ENCODE measurements at regions not wholly inside any gene's neighbourhood (a gene's known extent, or its start where the extent isn't known, plus 50 kb on each side); places are given as distances from the start of the nearest gene placed in this dataset.
"Not testable (repeated sequence)": the region's sequence is repeated elsewhere in the genome, so short reads cannot be mapped to it uniquely, and the experiment has no call there.

DNA sequence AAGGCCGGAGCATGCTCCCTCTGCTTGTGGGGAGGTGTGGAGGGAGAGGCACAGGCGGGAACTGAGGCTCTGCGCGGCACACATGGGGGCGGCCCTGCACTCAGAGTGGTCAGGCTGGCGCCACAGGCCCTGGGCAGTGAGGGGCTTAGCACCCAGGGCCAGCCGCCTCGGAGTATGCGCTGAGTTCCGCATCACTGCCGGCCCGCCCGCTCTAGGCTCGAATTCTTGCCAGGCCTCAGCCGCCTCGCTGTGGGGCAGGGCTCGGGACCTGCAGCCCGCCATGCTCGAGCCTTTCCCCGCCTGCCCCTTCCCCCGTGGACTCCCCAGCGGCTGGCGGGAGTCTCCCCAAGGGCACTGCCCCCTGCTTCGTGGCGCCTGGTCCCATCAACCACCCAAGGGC is 905.9 kb downstream of the SPATA31A6 start:
- H3K9me3 ChIP-seq; H3K27me3 ChIP-seq; intact Hi-C loops (cut with DNase I); H3K4me3 ChIP-seq; DNase-seq; H3K27ac ChIP-seq; H3K4me1 ChIP-seq; H3K36me3 ChIP-seq: not testable (repeated sequence)
- no CpG with 5 or more reads among the region's 25 CpGs for WGBS, 2 donors

DNA sequence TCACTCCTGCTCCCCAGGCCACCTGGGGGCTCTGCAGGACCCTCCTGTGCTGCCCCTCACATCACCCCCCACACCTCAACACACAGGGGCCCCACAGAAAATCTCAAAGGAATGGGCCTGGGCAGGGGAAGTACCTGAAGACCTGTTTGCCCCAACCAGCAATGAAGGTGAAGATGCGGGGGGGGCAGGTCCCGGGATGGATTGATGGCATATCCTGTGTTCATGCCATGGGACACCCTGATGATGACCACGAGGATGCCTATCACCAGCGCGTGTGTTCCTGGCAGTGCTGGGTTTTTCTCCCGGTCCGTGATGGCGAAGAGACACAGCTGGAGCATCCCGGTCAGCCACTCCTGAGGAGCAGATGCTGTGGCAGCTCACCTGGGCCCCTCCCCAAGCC is 926.9 kb downstream of the SPATA31A6 start:
- DNase-seq; intact Hi-C loops (cut with DNase I); H3K27me3 ChIP-seq; H3K27ac ChIP-seq; H3K36me3 ChIP-seq; H3K9me3 ChIP-seq; H3K4me1 ChIP-seq; H3K4me3 ChIP-seq: not testable (repeated sequence)
- 85% methylated on average over 6 of the region's 9 CpGs; no CpG with 5 or more reads in 1 of the 2 donors for WGBS, 2 donors

DNA sequence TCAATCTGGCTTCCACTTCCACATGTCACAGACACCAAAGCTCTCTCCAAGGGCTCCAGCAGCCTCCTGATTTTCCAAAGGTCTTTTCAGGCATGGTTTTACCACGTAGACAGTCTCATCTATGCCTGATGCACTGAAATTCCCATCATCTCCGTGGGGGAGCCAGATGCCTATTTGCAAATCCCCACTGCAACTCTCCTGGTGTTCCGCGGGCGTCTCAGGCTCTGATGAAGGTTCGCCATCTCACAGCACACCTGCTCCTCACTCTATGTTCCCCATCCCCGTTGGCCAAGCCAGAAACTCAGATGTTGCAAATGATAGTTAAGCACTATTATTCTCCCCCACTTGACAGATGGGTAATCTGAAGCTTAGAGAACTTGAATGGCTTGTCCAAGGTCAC is 929.4 kb downstream of the SPATA31A6 start:
- H3K4me3 ChIP-seq; H3K27ac ChIP-seq; H3K27me3 ChIP-seq; H3K4me1 ChIP-seq; H3K36me3 ChIP-seq; H3K9me3 ChIP-seq; DNase-seq; intact Hi-C loops (cut with DNase I): not testable (repeated sequence)
- 70 to 74% methylated on average over 7 of the region's 7 CpGs for WGBS, 2 donors

DNA sequence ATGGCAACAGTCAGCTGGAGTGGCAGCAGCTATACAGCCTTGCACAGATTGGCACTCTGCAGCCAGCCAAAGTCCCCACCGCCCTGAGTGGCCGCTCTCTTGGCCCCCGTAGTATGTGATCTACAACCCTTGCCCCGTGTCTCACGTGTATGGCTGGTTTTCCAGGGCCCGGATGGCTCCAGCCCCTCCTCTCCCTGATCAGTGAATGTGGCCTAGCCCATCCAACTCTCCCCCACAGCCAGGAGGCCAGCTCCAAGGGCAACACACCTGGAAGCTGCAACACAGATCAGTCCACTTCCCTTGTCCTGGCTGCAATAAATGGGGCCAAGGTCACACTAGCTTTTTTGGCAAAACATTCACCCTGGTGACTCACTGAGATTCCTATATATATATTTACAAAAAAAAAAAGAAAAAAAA is 932.4 kb downstream of the SPATA31A6 start:
- H3K4me3 ChIP-seq; H3K9me3 ChIP-seq; H3K27ac ChIP-seq; H3K27me3 ChIP-seq; intact Hi-C loops (cut with DNase I); DNase-seq; H3K4me1 ChIP-seq; H3K36me3 ChIP-seq: not testable (repeated sequence)
- 47 to 70% methylated on average over 2 to 6 of the region's 6 CpGs for WGBS, 2 donors

DNA sequence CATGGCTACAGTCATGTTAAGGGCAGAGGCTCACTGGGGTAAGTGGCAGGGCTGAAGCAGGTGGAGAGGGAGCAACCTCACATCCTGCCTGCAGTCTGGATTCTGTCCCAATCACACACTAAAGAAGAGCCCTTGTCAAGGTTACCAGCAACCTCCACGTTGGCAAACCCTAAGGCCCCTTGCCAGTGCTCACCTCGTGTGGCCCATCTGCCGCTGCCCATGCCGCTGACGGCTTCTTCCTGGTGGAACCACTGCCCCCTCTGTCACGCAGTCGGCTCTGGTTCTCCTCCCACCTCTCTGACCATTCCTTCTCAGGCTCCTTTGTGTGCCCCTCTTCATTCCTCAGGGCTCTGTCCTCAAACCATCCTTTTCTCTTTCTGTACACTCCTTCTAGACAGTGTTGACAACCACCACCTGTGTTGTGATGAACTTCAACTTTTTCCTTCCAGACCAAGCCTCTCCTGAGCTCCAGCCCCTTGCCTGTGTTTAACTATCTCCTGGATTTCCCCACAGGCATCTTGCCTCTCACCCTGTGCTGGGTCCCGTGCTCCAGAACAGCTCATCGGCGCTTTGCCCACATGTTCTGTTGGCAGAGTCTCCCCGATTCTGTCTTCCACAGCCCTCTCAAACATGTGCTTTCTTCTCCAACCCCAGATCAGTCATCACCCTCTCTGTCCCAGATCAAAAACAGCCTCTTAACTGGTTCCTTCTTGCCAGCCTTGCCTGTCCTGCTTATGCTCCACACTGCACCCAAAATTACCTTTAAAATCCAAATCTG is 934.8 kb downstream of the SPATA31A6 start:
- H3K4me1 ChIP-seq; intact Hi-C loops (cut with DNase I); DNase-seq; H3K36me3 ChIP-seq; H3K9me3 ChIP-seq; H3K27me3 ChIP-seq; H3K27ac ChIP-seq; H3K4me3 ChIP-seq: not testable (repeated sequence)
- WGBS, 2 donors = 83 to 85% methylated on average over 11 of the region's 11 CpGs

DNA sequence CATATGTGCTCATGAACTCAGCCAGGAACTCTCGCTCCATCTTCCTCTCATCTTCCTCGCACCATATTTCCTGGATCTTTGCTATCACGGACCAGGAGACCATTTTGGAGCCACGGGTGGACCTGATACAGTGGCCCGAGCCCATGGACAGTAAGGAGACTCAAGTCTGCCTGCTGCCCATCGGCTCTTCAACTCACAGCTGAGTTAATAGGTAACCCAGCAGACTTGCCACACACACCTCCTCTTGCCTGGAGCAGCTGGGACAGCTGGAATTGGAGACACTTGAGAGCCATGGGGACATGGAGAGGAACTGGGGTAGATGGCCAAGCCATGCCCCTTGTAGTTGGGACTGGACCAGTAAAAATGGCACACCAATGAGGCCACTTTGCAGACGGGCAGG is 936.1 kb downstream of the SPATA31A6 start:
- H3K27me3 ChIP-seq; H3K4me3 ChIP-seq; H3K27ac ChIP-seq; H3K4me1 ChIP-seq; DNase-seq; H3K36me3 ChIP-seq; H3K9me3 ChIP-seq; intact Hi-C loops (cut with DNase I): not testable (repeated sequence)
- WGBS, 2 donors = 70% methylated on average over 6 of the region's 7 CpGs; no CpG with 5 or more reads in 1 of the 2 donors

DNA sequence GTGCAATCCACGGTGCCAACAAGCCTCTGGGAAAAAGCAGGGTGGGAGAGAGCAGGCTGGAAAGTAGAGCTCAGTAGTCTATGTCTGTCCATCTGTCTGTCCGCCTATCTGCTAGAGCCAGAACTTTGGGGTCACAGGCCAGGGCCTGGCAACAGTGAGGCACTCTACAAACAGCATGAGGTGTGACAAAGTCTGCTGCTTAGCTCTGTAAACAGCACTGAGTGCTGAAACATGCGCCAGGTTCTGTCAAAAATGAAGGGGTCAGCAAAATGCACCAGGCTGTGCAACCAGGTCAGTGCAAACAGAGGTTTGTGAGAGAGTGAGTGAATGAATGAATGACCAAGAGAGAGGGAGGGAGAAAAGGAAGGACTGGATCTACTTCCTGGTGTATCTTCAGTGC is 936.5 kb downstream of the SPATA31A6 start:
- intact Hi-C loops (cut with DNase I); H3K4me1 ChIP-seq; H3K4me3 ChIP-seq; H3K9me3 ChIP-seq; DNase-seq; H3K27me3 ChIP-seq; H3K27ac ChIP-seq; H3K36me3 ChIP-seq: not testable (repeated sequence)
- WGBS, 2 donors = no CpG with 5 or more reads among the region's 3 CpGs

DNA sequence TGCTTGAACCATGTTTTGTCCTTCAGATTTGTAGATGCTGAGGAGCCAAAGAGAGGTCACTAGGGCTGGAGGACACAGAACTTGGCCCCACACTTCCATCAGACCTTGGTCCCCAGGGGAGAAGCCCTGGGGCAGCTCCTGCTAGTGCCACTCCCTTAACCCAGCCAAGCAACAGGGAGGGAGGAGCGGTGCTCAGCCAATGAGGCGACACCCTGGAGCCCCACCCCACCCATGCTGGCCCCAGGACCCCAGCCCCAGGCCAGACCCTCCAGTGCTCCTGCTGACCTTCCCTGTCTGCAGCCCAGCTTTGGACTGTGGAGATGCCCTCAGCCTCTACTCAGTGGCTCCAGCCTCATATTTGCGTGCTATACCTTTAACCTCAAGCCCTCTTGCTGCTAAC is 942.4 kb downstream of the SPATA31A6 start:
- intact Hi-C loops (cut with DNase I); H3K4me1 ChIP-seq; DNase-seq; H3K27ac ChIP-seq; H3K27me3 ChIP-seq; H3K9me3 ChIP-seq; H3K4me3 ChIP-seq; H3K36me3 ChIP-seq: not testable (repeated sequence)
- 83% methylated on average over 1 of the region's 3 CpGs; no CpG with 5 or more reads in 1 of the 2 donors for WGBS, 2 donors

DNA sequence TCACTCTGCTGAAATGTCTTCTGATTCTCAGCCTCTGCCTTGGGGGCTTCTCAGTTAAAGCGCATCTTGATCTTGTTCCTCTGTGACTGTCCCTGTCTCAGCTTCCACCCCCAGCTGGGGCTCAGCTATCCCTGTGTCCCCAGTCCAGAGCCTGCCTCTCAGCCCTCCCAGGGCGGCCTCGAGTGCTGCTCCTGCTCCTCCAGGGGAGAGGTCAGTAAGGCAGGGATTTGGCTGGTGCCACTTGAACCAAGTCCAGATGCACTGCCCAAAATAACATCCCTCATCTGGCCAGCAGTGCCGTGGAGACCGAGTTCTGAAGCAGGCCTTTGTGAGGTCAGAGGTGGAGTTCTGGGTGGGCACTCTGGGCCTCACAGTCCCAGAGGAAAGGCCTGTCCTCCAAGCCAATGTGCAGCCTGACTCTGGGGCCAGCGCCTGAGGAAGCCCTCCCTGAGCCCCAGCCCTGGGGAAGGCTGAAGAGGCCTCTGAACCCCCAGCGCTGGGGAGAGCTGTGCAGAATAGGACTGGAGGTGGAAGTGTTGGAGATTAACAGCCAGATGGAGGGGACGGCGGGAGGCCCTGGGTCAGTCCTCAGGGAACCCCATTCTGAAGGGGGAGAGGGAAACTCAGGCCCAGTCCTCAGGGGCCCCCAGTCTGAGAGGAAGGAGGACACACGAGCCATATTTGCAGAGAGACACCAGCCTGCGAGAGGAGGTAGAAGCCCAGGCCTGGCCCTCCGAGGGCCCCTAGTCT is 943.7 kb downstream of the SPATA31A6 start:
- DNase-seq; H3K27me3 ChIP-seq; H3K9me3 ChIP-seq; H3K36me3 ChIP-seq; H3K4me3 ChIP-seq; H3K27ac ChIP-seq; H3K4me1 ChIP-seq; intact Hi-C loops (cut with DNase I): not testable (repeated sequence)
- 88 to 93% methylated on average over 1 to 3 of the region's 12 CpGs for WGBS, 2 donors

DNA sequence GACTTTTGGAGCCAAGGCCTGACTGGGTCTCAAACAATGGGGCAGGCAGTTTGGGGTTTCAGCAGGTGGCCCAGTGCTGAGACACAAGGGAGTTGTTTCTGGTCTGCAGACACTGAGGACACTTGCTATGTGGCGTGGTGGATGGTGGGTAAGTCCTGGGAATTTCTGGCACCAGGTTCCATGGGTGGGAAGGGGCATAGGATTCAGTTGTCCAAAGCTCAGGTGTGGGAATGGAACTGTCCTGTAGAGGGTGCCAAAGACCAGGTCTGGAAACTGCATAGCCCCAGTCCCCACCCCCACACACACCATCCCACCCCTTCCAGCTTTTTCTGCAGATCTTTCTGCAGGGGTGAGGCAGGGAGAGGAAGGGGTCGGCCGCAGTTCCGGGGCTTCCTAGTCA is 944.5 kb downstream of the SPATA31A6 start:
- H3K4me3 ChIP-seq; H3K27me3 ChIP-seq; H3K36me3 ChIP-seq; DNase-seq; H3K9me3 ChIP-seq; H3K4me1 ChIP-seq; H3K27ac ChIP-seq; intact Hi-C loops (cut with DNase I): not testable (repeated sequence)
- WGBS, 2 donors = no CpG with 5 or more reads among the region's 4 CpGs

DNA sequence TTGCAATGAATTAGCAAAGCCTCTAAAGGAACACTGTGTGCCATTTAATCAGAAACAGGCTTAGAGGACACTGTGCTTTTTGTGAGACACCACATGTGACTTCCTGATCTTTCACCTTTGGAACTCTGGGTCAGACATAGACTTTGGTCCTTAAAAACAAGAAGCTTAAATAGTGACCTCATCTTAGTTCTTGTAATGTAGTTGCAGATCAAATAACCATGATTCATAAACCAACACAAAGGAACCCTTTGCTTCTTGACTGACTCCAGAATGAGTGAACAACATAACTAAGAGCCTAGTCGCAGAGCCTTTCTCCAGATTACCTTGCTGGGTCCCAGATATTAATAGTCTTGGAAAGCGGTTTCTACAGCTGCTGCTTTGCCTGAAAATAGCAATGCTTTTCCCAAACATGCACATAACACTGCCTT is 947.3 kb downstream of the SPATA31A6 start:
- H3K4me1 ChIP-seq; H3K9me3 ChIP-seq; H3K27me3 ChIP-seq; H3K4me3 ChIP-seq; H3K36me3 ChIP-seq; DNase-seq; intact Hi-C loops (cut with DNase I): not testable (repeated sequence)
- H3K27ac ChIP-seq = peak overlapping the region in 2 of 4 donors; percentile 60 to 70
- WGBS, 2 donors = 44 to 57% methylated on average over 2 of the region's 2 CpGs

DNA sequence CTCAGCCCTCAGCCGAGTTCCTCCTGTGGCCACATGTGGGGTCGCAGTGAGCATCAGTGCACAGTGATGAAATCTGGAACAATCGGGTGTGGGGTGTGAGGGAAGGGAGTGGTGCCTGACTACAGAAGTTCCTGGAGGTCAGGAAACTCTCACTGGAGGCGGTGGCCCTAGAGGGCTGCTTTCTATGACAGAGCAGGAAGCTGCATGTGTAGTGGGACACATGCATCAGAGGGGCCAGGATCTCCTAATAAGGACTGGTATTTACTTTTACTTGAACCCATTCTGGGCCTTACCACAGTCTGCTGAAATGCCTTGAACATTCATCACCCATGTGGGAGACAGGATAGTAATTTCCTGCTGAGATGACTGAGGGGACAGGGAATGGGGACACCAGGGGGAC is 952.0 kb downstream of the SPATA31A6 start:
- H3K36me3 ChIP-seq; H3K4me3 ChIP-seq; intact Hi-C loops (cut with DNase I); H3K27me3 ChIP-seq; H3K4me1 ChIP-seq; DNase-seq; H3K9me3 ChIP-seq; H3K27ac ChIP-seq: not testable (repeated sequence)
- 70% methylated on average over 2 of the region's 4 CpGs; no CpG with 5 or more reads in 1 of the 2 donors for WGBS, 2 donors

DNA sequence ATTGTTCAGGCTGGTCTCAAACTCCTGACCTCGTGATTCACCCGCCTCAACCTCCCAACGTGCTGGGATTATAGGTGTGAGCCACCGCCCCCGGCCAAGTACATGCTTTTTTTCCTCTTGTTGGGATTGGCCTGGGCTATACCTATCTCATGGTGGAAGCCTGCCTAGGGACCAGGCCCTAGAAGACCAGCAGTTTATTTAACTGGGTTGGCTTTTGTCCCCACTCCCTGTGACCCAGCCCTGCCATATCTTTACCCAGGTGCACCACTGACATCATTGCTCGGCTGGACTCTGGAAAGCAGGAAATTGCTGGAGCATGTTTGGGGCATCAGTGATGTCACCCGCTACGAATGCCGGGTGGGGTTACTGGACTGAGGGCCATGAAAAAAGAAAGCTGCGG is 955.5 kb downstream of the SPATA31A6 start:
- peak overlapping the region in 2 of 4 donors; percentile 33 to 34 for H3K27ac ChIP-seq
- H3K9me3 ChIP-seq; intact Hi-C loops (cut with DNase I); H3K4me1 ChIP-seq; H3K36me3 ChIP-seq; H3K4me3 ChIP-seq; H3K27me3 ChIP-seq; DNase-seq: not testable (repeated sequence)
- WGBS, 2 donors = 67 to 79% methylated on average over 4 to 6 of the region's 10 CpGs
